HCEC 1CT (cell line): ENCODE measurements at regions not wholly inside any gene's neighbourhood (a gene's known extent, or its start where the extent isn't known, plus 50 kb on each side); places are given as distances from the start of the nearest gene placed in this dataset.

Experiments
- DNase-seq: peaks from one replicate; pipeline ENCODE4 v3.0.0-alpha.2; 2017

DNA sequence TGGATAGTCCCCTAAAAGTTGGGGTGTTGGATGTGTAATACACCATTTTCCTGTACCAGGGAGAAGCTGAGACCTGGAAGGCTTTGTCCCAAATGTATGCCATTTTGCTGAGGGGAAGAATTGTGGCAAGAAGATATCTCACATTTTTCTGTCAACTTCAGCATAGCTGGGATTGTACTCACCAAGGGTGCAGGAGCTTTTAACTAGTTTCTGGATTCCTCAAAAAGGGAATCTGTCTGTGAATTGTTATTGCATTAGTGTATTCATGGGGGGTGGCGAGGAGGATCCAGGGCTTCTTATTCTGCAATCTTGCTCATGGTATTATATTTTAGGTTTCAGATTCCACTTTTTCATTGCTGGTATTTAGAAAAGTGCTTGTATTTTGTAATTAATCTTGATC is 208.2 kb upstream of the MYOCD start:
- peak; percentile 25 for DNase-seq

DNA sequence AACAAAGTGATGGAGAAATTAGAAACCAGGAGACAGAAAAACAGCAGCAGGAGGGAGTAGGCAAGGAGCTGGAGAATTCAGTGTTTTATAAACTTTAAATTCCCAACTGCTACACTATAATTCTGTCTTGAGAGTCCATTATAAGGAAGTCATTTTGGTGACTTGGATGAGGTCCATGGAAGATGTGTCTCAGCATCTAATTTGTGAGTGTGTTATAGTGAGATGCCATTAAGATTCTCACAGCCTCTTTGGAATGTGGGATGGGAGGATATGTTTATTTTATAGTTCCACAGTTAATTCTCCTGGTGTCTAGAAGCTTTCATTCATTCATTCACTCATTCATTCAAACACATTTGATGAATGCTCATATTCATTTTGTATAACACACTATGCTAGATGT is 206.0 kb upstream of the MYOCD start:
- no peak for DNase-seq

DNA sequence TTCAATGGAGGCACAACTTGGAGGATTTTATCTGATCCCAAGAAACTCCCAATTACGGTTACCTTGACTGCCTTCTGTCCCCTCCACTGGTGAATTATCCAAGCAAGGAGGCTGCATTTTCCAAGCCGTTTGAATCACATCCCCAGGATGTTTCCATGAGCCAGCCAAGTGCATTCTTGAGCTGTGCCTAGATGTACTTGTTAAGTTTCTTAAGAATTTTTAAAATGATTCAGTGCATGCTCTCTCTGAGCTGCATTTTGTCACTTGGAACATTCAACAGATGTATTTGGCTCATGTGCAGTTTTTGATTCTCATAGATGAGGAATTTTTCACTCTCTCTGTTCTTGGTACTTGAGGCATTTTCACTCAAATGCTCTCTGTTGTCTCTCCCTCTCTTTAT is 202.6 kb upstream of the MYOCD start:
- DNase-seq, result peak; percentile 54

DNA sequence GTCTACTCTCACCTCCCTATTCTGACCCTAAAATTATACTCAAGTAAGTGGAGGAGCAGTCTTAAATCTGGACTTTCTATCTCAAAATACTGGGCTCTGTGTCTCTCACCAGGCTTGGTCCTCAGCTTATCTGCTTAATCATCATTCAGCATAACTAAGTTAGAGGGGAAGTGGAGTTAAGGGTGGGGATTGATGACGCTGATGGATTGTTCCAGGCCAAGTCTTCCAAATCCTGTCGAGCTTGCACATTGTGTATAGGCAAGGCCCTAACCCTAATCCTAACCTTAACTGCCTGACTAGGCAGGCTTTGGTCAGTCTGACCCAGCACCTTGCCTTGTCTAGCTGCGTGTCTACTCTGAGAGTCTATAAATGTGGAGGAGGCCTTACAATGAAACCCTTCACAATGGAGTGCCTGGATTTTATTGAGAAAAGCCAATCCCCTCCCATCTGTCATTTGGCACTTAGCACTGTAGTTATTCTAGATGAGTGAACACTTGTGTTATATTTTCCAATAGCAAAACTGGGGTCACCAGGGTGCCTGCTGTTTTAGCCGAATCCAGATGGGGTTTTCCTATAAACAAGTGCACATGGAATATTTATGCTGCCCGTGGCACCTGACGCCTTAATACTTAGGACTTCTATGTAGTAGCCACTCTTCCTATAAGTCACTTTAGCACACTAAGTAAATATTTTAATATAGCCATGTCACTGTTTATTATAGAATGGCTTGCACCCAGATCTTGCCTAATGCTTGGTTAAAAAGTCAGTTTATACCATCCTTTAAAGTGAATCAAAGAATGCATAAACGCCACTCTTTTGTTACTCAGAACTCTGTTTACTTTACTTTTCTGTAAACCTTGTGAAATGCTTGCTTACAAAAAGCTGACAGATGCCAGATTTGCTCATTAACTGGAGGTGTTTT is 193.2 kb upstream of the MYOCD start:
- no peak for DNase-seq

DNA sequence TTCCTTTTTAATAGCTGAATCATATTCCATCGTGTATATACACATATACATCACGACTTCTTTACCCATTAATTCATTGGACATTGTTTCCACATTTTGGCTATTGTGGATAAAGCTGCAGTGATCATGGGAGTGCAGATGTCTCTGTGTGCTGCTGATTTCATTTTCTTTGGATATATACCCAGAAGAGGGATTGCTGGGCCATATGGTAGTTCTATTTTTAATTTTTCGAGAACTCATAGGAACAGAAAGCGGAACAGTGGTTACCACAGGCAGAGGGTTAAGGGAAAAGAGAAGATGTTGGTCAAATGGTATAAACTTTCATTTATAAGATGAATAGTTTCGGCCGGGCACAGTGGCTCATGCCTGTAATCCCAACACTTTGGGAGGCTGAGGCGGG is 187.4 kb upstream of the MYOCD start:
- no peak for DNase-seq

DNA sequence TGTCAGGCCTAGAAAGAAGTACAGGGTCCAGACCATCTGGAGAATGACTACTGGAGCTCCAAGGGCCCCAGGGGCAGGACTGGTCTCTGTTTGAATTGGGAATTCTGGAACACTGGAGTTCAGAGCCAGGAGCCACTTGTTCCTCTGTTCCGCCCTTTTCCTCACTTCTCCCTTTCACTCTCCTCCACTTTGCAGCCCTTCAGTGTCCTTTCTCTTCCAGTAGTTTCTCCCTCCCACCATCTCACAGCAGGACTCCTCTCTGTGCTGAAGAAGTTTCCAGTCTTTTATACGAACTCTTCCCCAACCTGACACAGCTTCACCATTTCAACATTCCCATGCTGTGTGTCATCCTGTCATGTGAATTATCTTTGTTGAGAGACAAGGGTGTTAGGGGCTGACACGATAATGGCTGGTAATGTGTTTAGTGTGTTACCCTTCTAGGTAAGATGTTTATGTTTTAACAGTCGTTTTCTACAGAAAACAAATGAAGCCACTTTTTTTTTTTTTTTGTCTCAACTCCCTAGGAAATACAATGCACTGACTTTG is 180.3 kb upstream of the MYOCD start:
- peak; percentile 9 for DNase-seq

DNA sequence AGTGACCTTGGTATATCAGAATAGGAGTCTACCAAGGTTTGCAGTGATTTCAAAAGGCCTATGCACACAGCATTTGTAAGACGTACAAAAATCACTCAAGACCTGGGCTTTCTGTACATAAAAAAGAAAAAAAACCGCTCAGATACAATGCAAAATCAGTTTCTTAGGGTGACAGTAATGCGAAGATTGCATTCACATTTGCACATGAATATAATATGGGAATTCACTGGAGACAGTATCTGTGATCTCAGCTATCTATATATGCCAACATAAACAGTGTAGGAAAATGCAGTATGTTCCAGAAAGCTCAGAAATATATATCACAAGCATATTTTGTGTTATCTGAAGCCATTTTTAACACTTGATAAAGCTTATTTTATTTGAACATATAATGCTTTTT is 176.4 kb upstream of the MYOCD start:
- DNase-seq, result no peak

DNA sequence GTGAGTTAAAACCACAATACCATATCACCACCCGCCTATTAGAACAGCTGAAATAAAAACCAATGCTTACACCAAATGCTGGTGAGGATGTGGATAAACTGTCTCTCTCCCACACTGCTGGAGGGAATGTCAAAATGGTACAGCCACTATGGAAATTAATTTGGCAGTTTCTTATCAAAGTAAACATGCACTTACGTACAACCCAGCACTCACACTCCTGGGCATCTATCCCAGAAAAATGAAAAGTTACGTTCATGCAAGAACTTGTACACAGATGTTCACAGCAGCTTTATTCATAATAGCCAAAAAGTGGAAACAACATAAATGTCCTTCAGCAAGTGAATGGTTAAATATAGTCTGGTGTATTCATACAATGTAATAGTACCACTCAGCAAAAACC is 173.2 kb upstream of the MYOCD start:
- DNase-seq, result no peak

DNA sequence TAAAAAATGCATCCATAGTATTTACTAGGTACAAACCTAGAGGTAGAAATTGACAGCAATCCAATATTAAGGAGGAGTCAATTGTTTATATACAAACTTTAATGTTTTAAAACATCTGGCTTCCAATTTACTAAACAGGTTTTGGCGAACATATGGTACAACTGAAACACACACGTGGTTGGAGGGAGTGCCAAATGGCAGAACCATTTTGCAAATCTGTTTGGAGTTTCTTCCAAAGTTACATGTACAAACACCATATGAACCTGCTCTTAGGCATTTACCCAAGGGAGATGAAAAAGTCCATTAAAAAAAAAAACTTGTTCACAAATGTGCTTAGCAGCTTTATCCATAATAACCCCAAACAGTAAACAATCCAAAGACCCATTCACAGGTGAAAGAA is 159.8 kb upstream of the MYOCD start:
- DNase-seq, result no peak

DNA sequence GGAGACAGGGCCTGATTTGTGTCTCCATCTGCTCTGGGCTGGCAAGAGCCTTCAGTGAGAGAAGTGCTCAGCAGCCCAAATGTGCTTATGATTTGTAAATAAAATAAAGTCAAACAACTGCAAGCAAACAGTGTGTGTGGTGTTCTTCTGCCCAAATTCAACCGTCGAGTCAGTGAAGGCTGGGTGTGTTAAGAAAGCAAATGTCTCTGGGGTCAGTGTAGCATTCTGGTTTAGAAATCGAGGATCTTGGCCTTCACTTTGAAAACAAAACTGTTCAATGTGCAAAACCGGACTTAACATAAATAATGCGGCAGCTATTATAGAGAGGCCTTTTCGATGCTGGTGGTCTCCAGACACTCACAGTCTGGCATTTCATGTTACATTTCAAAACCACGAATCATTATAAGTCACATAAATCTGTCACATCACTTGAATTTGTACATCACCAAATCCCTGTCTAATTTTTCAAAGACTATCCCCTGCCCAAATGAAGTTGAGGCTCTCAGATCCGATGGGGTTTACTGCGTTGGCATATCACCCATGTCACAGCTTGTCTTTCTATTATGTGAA is 158.6 kb upstream of the MYOCD start:
- DNase-seq, result no peak

DNA sequence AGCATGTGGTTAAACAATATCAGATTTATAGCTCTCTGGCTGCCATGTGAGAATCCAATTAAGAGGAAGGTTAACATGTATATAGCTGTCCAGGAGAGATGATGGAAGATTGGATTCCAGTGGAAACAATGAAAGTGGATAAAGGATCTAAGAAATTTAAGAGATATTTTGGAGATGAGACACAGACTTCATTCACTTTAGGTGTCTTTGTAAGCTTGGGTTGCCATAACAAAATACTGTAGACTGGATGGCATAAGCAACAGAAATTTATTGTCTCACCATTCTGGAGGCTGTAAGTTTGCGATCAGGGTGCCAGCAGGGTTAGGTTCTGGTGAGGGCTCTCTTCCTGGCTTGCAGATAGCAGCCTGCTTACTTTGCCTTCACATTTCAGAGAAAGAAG is 155.9 kb upstream of the MYOCD start:
- no peak for DNase-seq

DNA sequence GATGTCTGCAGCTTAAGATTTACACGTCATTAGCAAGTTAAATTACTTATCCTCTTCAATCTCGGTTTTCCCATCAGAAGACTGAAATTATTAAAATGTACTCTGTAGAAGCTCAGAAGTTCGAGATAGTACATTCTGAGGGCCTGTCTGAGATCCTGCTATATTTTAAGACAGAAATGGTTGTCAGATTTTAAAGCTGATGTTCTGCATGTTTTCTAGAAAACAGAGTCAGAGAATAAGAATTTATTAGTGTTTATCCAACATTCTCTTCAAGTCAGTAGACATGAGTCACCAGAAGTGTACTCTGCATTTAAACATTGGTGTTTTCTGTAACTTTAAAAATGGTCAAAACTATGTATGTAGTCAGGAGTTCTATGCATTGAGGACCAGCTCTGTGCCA is 155.2 kb upstream of the MYOCD start:
- DNase-seq, result peak; percentile 64

DNA sequence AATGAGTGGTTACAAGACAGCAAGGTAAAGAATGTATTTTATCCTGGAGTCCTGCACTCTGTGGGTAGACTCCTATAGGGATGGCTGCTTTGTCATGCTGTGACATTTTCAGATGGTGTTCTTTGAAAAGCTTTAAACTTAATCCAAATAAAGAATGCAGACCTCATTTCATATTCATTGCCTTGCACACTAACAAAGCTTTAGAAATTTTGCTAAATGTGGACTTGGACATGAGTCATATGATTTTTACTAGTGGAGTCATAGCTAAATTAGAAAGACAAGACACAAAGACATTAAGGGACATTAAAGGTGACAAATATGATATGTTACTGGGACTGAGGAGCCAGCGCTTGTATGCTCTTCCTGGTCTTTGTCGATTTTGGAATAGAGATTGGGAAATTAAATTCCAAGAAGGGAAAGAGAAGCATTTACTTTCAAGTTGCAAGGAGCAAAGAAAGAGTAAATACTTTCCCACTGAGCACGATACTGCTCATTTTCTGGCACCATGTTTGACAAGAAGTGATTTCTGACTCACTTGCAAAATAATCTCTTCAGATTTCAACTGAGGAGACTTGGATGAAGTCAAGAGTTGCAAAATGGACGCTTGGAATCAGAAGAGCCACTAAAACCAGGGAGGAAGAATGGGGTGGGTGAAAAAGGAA is 152.9 kb upstream of the MYOCD start:
- peak; percentile 54 for DNase-seq

DNA sequence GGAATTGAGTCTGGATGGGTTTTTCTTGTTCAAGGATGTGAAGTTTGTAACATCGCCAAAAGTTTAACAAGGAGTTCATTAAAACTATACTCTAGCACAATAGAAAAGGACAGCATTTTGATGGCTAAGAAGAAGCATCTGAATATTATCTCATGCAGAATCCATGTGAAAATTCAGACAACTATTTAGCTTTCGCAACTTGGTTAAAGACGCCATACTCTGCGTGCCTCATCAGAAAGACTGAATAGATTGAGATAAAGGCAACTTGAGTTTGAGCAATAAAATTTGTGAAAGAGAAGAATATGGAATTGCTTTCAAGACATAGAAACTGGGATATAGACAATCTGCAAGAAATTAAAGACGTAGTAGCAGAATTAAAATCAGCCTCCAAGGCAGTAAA is 151.1 kb upstream of the MYOCD start:
- DNase-seq, result no peak

DNA sequence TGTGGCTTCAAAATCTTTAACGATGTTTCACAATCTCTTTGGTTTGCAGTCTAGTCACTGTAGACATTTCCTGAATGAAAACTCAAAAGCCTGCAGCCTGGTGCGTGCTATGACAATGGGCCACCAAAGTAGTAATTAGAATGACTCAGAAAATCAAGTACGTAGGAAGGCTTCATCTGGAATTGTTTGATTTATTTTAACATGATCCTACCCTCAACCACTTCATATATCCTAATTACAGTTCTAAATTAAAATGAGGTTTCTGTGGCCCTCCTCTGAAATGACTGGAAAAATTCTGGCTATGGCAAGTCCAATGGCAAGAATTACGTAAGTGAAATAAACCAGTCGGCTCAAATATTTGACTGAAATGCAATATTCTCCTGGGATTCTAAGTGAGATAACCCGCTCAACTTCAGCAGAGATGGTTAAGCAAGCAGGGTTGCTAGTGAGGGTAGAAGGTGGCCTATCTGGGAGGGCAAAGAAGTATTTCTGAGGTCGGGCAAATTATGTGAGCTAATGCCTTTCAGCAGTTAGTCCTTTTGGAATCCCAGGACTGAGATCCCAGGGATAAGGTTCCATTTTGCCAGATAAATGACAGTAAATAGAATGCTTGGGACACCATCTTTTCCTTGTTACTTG is 145.6 kb upstream of the MYOCD start:
- peak; percentile 11 for DNase-seq

DNA sequence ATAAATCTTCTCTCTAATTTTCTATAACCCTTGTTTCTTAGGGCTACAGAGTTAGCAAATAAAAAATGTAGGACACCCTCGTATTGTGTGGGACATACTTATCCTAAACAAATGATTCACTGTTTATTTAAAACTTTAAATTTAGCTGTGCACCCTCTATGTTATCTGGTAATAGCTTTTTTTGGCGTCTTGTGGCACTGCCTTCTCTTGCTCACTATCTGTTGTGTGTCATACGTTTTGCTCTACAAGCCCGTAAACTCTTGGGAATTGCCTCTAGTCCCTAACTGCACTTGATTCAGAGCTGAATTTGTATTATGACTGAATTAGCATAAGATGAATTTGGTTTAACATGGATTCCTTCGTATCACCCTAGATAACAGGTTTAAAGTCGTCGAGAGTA is 144.3 kb upstream of the MYOCD start:
- no peak for DNase-seq

DNA sequence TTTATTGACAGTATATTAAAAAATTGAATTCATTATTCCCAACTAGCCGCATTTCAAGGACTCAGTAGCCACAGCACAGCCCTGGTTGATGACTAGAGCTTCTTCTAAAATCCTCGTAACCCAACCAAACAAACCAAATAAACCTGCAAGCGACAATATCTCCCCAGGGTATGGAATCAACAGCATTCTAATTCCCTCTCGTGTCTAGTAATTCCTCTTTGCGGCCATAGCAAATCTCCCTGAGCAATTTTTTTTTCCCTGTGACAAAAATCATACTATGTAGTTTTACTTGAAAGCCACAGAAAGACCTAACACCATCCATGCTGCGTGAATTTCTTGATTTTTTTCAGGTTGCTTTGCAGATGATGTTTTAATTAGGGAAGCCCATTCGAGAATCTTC is 143.4 kb upstream of the MYOCD start:
- no peak for DNase-seq

DNA sequence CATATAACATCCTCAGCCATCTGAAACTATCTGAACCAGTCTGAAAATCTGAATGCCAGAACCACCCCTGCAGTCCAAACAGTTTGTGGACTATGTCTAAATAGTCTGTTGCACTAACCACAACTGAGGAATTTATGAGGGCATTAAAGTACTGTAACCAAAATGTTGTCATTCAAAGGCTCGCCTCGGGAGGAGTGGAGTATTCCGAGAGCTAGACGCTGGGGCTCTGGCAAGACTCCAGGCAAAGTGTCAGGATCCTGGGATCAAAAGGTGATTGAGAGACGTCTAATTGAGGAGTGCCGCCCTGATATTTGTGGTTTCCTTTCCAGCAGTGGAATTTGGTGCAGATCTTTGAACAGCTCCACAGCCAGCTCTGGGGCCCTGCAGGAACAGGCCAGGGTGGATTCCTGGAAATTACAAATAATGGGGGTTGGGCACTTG is 142.9 kb upstream of the MYOCD start:
- DNase-seq, result peak; percentile 51

DNA sequence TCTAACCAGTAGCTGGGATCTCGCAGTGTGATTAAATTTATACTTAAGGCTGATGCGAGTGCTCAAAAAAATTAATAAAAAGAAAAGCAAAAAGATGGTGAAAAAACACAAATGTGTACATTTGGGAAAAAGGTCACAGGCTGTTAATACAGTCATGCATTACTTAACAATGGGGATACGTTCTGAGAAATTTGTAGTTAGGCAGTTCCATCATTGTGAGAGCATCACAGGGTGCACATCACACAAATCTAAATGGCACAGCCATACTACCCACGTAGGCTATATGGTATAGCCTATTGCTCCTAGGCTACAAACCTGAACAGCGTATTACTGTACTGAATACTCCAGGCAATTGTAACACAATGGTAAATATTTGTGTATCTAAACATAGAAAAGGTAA is 142.4 kb upstream of the MYOCD start:
- no peak for DNase-seq

DNA sequence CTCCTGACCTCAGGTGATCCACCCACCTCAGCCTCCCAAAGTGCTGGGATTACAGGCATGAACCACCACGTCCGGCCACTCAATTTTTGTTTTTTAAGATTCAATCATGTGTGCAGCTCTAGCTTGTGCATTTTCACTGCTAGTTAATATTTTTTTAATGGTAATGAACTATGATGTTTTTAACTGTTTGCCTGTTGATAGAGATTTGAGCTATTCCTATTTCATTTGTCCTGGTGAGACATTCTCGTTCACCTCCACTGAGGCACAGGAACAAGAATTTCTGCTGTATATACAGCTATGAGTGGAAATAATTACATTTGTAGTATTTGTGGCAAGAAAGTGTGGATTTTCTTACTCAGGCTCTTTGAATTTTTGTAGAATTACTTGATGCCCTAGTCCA is 137.7 kb upstream of the MYOCD start:
- no peak for DNase-seq

DNA sequence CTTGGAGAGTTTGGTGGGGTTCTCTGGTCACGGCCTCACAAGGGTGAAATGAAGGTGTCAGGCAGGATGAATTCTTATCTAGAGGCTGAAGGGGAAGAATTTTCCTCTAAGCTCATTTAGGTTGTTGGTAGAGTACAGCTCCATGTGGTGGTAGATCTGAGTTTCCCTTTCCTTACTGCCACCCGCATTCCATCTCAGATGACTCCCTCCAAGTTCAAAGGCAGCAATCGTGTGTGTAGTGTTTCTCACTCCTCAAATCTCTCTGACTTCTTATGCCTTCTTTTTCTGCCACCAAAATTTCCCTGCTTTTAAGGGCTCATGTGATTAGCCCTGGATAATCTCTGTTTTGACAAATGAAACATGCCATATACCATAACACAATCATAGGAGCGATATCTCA is 135.5 kb upstream of the MYOCD start:
- DNase-seq, result no peak

DNA sequence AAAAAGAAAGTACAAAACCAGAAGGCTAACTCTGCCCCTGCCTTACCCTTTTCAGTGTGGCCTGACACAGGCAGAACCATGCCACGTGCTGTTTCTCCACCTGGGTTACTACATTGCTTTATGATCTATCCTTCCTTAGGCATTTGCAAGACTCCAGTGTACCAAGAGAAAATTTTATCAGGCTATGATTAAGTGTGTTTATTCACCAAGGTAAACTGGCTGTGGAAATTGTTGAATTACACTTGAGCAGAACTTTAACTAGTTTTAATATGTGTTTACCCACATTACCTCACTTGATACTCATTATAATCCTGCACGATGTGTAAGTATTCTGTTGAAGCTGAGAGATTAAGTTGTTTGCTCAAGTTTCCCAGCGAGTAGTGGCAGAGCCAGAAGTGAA is 129.7 kb upstream of the MYOCD start:
- DNase-seq, result no peak

DNA sequence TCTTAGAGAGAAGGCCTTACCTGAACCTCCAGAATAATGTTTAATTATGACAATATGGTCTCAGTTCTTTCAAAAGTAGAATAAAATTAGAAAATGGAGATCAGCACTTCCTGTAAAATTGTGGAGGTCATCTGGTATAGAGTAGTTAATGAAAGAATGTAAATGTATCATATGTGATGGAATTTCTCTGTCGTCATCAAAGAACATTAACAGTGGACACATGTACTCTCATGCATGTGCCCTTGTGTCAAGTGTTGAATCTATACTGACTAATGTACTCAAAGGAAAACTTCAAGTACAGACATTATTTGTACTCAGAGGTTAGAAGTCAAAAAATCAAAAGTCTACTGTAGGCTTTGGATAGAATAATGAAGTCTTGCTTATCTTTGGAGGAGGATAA is 129.2 kb upstream of the MYOCD start:
- peak; percentile 74 for DNase-seq
